ENCODE measurements at regions not wholly inside any gene's neighbourhood (a gene's known extent, or its start where the extent isn't known, plus 50 kb on each side); places are given as distances from the start of the nearest gene placed in this dataset.

DNA sequence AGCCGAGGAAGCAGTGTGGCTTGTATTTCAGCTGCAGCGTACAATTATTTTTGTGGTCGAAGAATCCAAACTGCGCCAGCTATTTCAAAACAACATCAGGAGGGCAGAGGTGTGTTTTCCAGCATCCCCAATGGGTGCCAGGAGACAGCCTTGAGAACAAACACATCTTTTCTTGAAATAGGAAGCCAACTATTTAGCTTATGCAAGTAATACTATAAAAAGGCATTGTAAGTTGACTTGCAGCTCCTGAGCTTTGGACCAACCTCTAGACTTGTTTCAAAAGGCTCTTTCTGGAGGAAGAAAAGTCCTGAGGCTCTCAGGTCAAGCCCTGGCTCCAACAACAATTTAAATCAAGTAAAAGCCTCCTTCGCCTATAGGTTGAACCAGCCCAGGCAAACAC lies 86.6 kb upstream of the HNF1B start:
- TF ChIP-seq CSDC2 (CRISPR knock-in tag; IDR thresholded peaks at IDR 0.05), result no peak
- no peak for TF ChIP-seq SNAI2 (CRISPR knock-in tag; IDR thresholded peaks at IDR 0.05)
- no peak for TF ChIP-seq TCF4 (CRISPR knock-in tag; IDR thresholded peaks at IDR 0.05; ENCODE audit: borderline replicate concordance)
- no peak for ATAC-seq

DNA sequence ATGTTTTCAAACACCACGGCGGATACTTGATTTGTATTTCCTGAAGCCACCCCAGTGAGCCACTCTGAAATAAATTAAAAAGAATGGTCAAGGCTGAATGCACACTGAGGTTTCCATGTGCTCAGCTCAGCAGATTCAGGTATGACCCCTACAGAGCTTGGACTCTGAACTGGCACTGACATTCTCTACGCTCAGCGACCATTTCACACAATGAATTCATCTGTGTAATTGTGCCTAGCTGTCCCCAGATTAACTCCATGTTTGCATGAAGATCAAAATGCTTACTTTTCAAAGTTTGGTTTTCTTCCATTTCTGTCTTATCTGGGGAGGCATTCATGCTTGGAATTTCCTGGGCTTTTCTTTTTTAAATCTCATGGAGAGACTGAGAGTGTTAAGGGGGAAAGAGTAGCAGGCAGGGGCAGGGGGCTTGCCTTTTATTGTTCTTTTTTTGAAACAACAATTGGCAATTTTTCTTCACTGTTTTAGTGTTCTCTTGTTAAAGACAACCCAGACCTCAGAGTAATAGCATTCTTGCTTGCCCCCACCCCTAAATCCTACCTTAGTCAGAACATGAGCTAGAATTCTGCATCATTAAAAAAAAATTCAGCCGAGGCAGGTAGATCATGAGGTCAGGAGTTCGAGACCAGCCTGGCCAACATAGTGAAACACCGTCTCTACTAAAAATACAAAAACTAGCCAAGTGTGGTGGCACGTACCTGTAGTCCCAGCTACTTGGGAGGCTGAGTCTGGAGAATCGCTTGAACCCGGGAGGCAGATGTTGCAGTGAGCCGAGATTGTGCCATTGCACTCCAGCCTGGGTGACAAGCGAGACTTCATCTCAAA lies 85.5 kb upstream of the HNF1B start:
- TF ChIP-seq, protein P1, sequence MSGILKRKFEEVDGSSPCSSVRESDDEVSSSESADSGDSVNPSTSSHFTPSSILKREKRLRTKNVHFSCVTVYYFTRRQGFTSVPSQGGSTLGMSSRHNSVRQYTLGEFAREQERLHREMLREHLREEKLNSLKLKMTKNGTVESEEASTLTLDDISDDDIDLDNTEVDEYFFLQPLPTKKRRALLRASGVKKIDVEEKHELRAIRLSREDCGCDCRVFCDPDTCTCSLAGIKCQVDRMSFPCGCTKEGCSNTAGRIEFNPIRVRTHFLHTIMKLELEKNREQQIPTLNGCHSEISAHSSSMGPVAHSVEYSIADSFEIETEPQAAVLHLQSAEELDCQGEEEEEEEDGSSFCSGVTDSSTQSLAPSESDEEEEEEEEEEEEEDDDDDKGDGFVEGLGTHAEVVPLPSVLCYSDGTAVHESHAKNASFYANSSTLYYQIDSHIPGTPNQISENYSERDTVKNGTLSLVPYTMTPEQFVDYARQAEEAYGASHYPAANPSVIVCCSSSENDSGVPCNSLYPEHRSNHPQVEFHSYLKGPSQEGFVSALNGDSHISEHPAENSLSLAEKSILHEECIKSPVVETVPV (CRISPR knock-in tag; IDR thresholded peaks at IDR 0.05), result no peak
- TF ChIP-seq TCF4 (CRISPR knock-in tag; IDR thresholded peaks at IDR 0.05; ENCODE audit: borderline replicate concordance) (no peak), PPARA (CRISPR knock-in tag; IDR thresholded peaks at IDR 0.05; ENCODE audit: borderline replicate concordance) (no peak), GLIS3 (CRISPR knock-in tag; IDR thresholded peaks at IDR 0.05) (no peak), ZC3H10 (CRISPR knock-in tag; IDR thresholded peaks at IDR 0.05) (no peak), TOX (CRISPR knock-in tag; IDR thresholded peaks at IDR 0.05; ENCODE audit: borderline replicate concordance) (no peak), ZFP3 (CRISPR knock-in tag; IDR thresholded peaks at IDR 0.05) (no peak), OSR1 (CRISPR knock-in tag; IDR thresholded peaks at IDR 0.05) (no peak), ESRRG (CRISPR knock-in tag; IDR thresholded peaks at IDR 0.05) (no peak), RARB (CRISPR knock-in tag; IDR thresholded peaks at IDR 0.05) (no peak), CSDC2 (CRISPR knock-in tag; IDR thresholded peaks at IDR 0.05) (no peak), ARNTL (CRISPR knock-in tag; IDR thresholded peaks at IDR 0.05; ENCODE audit: borderline replicate concordance, low read depth) (no peak), ZNF565 (CRISPR knock-in tag; conservative IDR thresholded peaks at IDR 0.05; ENCODE audit: low read depth) (no peak)
- TF ChIP-seq, protein P2, sequence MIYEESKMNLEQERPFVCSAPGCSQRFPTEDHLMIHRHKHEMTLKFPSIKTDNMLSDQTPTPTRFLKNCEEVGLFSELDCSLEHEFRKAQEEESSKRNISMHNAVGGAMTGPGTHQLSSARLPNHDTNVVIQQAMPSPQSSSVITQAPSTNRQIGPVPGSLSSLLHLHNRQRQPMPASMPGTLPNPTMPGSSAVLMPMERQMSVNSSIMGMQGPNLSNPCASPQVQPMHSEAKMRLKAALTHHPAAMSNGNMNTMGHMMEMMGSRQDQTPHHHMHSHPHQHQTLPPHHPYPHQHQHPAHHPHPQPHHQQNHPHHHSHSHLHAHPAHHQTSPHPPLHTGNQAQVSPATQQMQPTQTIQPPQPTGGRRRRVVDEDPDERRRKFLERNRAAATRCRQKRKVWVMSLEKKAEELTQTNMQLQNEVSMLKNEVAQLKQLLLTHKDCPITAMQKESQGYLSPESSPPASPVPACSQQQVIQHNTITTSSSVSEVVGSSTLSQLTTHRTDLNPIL (CRISPR knock-in tag; IDR thresholded peaks at IDR 0.05; ENCODE audit: low read depth), result no peak
- ATAC-seq, result no peak

DNA sequence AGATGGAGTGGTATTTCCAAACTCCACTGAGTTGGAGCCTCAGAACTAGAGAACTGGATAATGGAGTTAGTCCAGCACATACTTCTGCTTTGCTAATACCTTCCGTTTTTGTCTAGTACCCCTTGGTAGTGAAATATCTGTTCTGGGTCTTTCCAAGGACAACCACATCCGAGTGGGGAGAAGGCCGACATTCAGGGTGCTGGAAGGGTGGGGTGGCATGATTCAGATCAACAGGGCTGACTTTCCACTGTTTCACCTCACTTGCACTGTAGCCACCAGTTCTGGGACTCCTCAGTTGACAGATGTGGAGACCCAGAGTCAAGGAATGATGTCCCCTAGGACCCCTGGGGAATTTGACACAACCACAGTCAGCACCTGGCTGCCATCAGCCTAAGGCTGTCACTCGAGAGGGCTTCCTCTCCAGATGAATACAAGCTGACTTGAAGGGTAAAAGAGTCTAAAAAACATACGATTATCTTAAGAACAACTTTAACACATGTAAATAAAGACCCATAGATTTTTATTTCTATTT lies 84.8 kb upstream of the HNF1B start:
- ATAC-seq, result no peak
- TF ChIP-seq ZFP30 (CRISPR knock-in tag; IDR thresholded peaks at IDR 0.05) (no peak), ZC3H10 (CRISPR knock-in tag; IDR thresholded peaks at IDR 0.05) (no peak), ZNF8 (CRISPR knock-in tag; IDR thresholded peaks at IDR 0.05) (no peak), RARB (CRISPR knock-in tag; IDR thresholded peaks at IDR 0.05) (no peak), ISL1 (CRISPR knock-in tag; IDR thresholded peaks at IDR 0.05) (no peak), SNAI2 (CRISPR knock-in tag; IDR thresholded peaks at IDR 0.05) (no peak)

DNA sequence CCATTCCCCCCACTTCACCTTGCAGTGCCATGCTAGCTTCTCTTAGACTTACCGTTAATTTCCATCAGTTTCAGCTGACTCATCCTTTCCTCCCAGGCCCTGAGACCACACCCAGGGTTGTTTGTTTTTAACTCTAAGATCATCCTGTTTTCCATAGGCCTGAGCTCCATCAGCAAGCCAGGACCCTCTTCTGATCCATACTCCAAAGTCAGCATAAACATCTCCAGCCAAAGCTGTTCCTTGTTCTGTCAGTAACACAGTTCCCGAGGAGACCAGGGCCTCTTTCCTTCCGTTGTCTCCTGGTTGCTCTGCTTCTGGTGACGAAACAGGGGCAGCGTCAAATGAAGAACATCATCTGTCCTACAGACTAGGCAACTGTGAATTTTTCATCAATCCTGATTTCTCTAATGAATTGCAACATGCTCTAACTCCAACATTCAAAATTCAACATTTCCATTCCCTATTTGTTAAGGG lies 83.8 kb upstream of the HNF1B start:
- no peak for ATAC-seq
- no peak for TF ChIP-seq ZC3H10 (CRISPR knock-in tag; IDR thresholded peaks at IDR 0.05)
- TF ChIP-seq, protein P3, sequence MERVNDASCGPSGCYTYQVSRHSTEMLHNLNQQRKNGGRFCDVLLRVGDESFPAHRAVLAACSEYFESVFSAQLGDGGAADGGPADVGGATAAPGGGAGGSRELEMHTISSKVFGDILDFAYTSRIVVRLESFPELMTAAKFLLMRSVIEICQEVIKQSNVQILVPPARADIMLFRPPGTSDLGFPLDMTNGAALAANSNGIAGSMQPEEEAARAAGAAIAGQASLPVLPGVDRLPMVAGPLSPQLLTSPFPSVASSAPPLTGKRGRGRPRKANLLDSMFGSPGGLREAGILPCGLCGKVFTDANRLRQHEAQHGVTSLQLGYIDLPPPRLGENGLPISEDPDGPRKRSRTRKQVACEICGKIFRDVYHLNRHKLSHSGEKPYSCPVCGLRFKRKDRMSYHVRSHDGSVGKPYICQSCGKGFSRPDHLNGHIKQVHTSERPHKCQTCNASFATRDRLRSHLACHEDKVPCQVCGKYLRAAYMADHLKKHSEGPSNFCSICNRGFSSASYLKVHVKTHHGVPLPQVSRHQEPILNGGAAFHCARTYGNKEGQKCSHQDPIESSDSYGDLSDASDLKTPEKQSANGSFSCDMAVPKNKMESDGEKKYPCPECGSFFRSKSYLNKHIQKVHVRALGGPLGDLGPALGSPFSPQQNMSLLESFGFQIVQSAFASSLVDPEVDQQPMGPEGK (CRISPR knock-in tag; IDR thresholded peaks at IDR 0.05; ENCODE audit: borderline replicate concordance), result no peak
- TF ChIP-seq ZNF565 (CRISPR knock-in tag; conservative IDR thresholded peaks at IDR 0.05; ENCODE audit: low read depth), result no peak
- no peak for TF ChIP-seq ARNTL (CRISPR knock-in tag; IDR thresholded peaks at IDR 0.05; ENCODE audit: borderline replicate concordance, low read depth)
- no peak for TF ChIP-seq OSR1 (CRISPR knock-in tag; IDR thresholded peaks at IDR 0.05)
- TF ChIP-seq ZNF70 (CRISPR knock-in tag; IDR thresholded peaks at IDR 0.05), result no peak
- no peak for TF ChIP-seq ESRRG (CRISPR knock-in tag; IDR thresholded peaks at IDR 0.05)
- no peak for TF ChIP-seq ISL1 (CRISPR knock-in tag; IDR thresholded peaks at IDR 0.05)
- no peak for TF ChIP-seq GLIS3 (CRISPR knock-in tag; IDR thresholded peaks at IDR 0.05)
- TF ChIP-seq, protein P4, sequence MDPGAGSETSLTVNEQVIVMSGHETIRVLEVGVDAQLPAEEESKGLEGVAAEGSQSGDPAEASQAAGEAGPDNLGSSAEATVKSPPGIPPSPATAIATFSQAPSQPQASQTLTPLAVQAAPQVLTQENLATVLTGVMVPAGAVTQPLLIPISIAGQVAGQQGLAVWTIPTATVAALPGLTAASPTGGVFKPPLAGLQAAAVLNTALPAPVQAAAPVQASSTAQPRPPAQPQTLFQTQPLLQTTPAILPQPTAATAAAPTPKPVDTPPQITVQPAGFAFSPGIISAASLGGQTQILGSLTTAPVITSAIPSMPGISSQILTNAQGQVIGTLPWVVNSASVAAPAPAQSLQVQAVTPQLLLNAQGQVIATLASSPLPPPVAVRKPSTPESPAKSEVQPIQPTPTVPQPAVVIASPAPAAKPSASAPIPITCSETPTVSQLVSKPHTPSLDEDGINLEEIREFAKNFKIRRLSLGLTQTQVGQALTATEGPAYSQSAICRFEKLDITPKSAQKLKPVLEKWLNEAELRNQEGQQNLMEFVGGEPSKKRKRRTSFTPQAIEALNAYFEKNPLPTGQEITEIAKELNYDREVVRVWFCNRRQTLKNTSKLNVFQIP (CRISPR knock-in tag; IDR thresholded peaks at IDR 0.05; ENCODE audit: borderline replicate concordance, low read depth), result no peak
- TF ChIP-seq TOX (CRISPR knock-in tag; IDR thresholded peaks at IDR 0.05; ENCODE audit: borderline replicate concordance), result no peak
- TF ChIP-seq RARB (CRISPR knock-in tag; IDR thresholded peaks at IDR 0.05), result no peak
- no peak for TF ChIP-seq PPARA (CRISPR knock-in tag; IDR thresholded peaks at IDR 0.05; ENCODE audit: borderline replicate concordance)
